ENCODE measurements at regions not wholly inside any gene's neighbourhood (a gene's known extent, or its start where the extent isn't known, plus 50 kb on each side); places are given as distances from the start of the nearest gene placed in this dataset.

DNA sequence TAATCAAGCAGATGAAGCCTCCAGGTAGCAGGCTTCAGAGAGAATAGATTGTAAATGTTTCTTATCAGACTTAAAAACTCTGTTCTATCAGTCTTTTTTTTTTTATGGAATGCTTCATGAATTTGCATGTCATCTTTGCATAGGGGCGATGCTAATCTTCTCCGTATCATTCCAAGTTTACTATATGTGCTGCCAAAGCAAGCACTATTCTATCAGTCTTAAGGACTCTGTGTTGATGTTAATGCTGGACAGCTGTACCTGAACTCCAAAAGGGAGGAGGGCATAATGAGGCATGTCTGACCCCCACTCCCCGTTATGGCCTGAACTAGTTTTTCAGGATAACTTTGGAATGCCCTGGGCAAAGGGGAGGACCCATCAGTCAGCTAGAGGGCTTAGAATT lies 66.8 kb upstream of the PRRC2C start:
- H3K27ac ChIP-seq (ENCODE audit: low read length in 2 of 2), result no peak overlapping the region
- H2AFZ ChIP-seq (ENCODE audit: insufficient read depth, low read depth, low read length, poor library complexity, severe bottlenecking), result no peak overlapping the region
- Mint-ChIP-seq H3K4me1 (no peaks in the 10 kb centered on the region), H3K27ac (no peak overlapping the region), H3K9me3 (ENCODE audit: insufficient read depth) (no peaks in the 10 kb centered on the region), H3K4me3 (no peak overlapping the region), H3K27me3 (peaks cover 3% of the 10 kb centered on the region)
- H3K4me2 ChIP-seq (replicated peaks; ENCODE audit: low read depth, low read length, poor library complexity, severe bottlenecking), result no peak overlapping the region
- H3K27me3 ChIP-seq (replicated peaks in 1 of 4; ENCODE audit: control extremely low read depth in 1 of 4, control insufficient read depth in 3 of 4, insufficient read depth in 4 of 4, low read length in 3 of 4), result no peaks in the 10 kb centered on the region
- 100% methylated on average over 1 of the region's 3 CpGs for WGBS (ENCODE audit: insufficient coverage)
- no peaks in the 10 kb centered on the region for H3K36me3 ChIP-seq (replicated peaks in 1 of 2; ENCODE audit: control extremely low read depth in 1 of 2, control insufficient read depth in 1 of 2, extremely low read depth in 1 of 2, insufficient read depth in 2 of 2, low read length in 1 of 2)
- ChIA-PET CTCF (no interaction called here), POLR2A (no interaction called here)
- no peak for DNase-seq
- TF ChIP-seq, protein P1, sequence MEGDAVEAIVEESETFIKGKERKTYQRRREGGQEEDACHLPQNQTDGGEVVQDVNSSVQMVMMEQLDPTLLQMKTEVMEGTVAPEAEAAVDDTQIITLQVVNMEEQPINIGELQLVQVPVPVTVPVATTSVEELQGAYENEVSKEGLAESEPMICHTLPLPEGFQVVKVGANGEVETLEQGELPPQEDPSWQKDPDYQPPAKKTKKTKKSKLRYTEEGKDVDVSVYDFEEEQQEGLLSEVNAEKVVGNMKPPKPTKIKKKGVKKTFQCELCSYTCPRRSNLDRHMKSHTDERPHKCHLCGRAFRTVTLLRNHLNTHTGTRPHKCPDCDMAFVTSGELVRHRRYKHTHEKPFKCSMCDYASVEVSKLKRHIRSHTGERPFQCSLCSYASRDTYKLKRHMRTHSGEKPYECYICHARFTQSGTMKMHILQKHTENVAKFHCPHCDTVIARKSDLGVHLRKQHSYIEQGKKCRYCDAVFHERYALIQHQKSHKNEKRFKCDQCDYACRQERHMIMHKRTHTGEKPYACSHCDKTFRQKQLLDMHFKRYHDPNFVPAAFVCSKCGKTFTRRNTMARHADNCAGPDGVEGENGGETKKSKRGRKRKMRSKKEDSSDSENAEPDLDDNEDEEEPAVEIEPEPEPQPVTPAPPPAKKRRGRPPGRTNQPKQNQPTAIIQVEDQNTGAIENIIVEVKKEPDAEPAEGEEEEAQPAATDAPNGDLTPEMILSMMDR (IDR thresholded peaks at IDR 0.05), result no peak
- no peak for TF ChIP-seq EZH2 (IDR thresholded peaks at IDR 0.05; ENCODE audit: borderline replicate concordance, insufficient read depth, low read depth, low read length, poor library complexity, severe bottlenecking)
- H3K4me3 ChIP-seq (ENCODE audit: control extremely low read depth in 1 of 5, extremely low read depth in 1 of 5, insufficient read depth in 1 of 5, low read depth in 2 of 5, low read length in 4 of 5), result no peak overlapping the region
- H3K79me2 ChIP-seq (ENCODE audit: control insufficient read depth, insufficient read depth, low read length), result no peaks in the 10 kb centered on the region
- H3K9me3 ChIP-seq (ENCODE audit: control extremely low read depth in 1 of 3, control insufficient read depth in 2 of 3, insufficient read depth in 1 of 3, low read length in 2 of 3), result peaks cover 0 to 3% (median 0%) of the 10 kb centered on the region in 3 donors
- no peaks in the 10 kb centered on the region for H3K4me1 ChIP-seq (ENCODE audit: control insufficient read depth in 2 of 2, insufficient read depth in 2 of 2, low read length in 2 of 2)
- intact Hi-C loops (cut with micrococcal nuclease), result no loop called here
- H3K9ac ChIP-seq (ENCODE audit: low read length), result no peak overlapping the region
- no peak for ATAC-seq (ENCODE audit: low read depth)
- H4K20me1 ChIP-seq (ENCODE audit: control insufficient read depth, insufficient read depth, low read length, poor library complexity, severe bottlenecking), result no peaks in the 10 kb centered on the region

DNA sequence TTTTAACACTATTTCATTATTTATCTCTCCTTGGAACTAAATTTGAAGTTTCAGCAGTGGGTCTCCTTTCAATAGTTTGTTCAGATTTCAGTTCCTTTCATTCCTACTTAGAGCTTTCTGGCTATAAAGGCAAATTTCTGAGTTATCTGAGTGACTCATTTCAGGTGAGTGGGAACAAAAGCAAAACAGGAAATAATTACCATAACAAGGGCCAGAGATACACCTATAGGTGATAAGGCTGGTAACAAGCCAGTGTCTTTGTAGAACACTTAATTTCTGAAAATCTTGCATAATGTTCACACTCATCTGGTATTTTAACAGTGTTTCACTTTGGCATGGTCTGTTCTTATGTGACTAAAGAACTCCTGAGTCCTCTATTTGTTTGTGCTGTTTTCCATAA lies 64.5 kb upstream of the PRRC2C start:
- CTCF ChIA-PET, result no interaction called here
- Histone ChIP-seq H3K36me3 (replicated peaks in 1 of 2; ENCODE audit: control extremely low read depth in 1 of 2, control insufficient read depth in 1 of 2, extremely low read depth in 1 of 2, insufficient read depth in 2 of 2, low read length in 1 of 2) (no peaks in the 10 kb centered on the region), H3K79me2 (ENCODE audit: control insufficient read depth, insufficient read depth, low read length) (no peaks in the 10 kb centered on the region), H3K27ac (ENCODE audit: low read length in 2 of 2) (no peak overlapping the region), H2AFZ (ENCODE audit: insufficient read depth, low read depth, low read length, poor library complexity, severe bottlenecking) (no peak overlapping the region), H4K20me1 (ENCODE audit: control insufficient read depth, insufficient read depth, low read length, poor library complexity, severe bottlenecking) (no peaks in the 10 kb centered on the region), H3K9ac (ENCODE audit: low read length) (no peak overlapping the region), H3K4me1 (ENCODE audit: control insufficient read depth in 2 of 2, insufficient read depth in 2 of 2, low read length in 2 of 2) (no peaks in the 10 kb centered on the region), H3K9me3 (ENCODE audit: control extremely low read depth in 1 of 3, control insufficient read depth in 2 of 3, insufficient read depth in 1 of 3, low read length in 2 of 3) (no peaks in the 10 kb centered on the region), H3K4me2 (replicated peaks; ENCODE audit: low read depth, low read length, poor library complexity, severe bottlenecking) (no peak overlapping the region), H3K27me3 (replicated peaks in 1 of 4; ENCODE audit: control extremely low read depth in 1 of 4, control insufficient read depth in 3 of 4, insufficient read depth in 4 of 4, low read length in 3 of 4) (no peaks in the 10 kb centered on the region), H3K4me3 (ENCODE audit: control extremely low read depth in 1 of 5, extremely low read depth in 1 of 5, insufficient read depth in 1 of 5, low read depth in 2 of 5, low read length in 4 of 5) (no peak overlapping the region)
- no peak for TF ChIP-seq EZH2 (IDR thresholded peaks at IDR 0.05; ENCODE audit: borderline replicate concordance, insufficient read depth, low read depth, low read length, poor library complexity, severe bottlenecking)
- TF ChIP-seq, protein P1 (IDR thresholded peaks at IDR 0.05), result no peak
- H3K4me3 Mint-ChIP-seq, result no peak overlapping the region
- H3K9me3 Mint-ChIP-seq (ENCODE audit: insufficient read depth), result no peaks in the 10 kb centered on the region
- H3K27ac Mint-ChIP-seq, result no peak overlapping the region
- no peaks in the 10 kb centered on the region for H3K4me1 Mint-ChIP-seq
- intact Hi-C loops (cut with micrococcal nuclease), result no loop called here
- ATAC-seq (ENCODE audit: low read depth) (no peak), DNase-seq (no peak)
- POLR2A ChIA-PET, result no interaction called here
- H3K27me3 Mint-ChIP-seq, result peaks cover 7% of the 10 kb centered on the region
